ENCODE measurements at regions not wholly inside any gene's neighbourhood (a gene's known extent, or its start where the extent isn't known, plus 50 kb on each side); places are given as distances from the start of the nearest gene placed in this dataset.

GRCh38 chr13:79740991-79741390 is 260.0 kb downstream of the NDFIP2 start:
- no peak for DNase-seq
- H3K4me3 ChIP-seq (ENCODE audit: insufficient read depth, low read depth, low read length) = no peak overlapping the region
- no peaks in the 10 kb centered on the region for H3K36me3 ChIP-seq (replicated peaks; ENCODE audit: control insufficient read depth, insufficient read depth, low read length)
- no peaks in the 10 kb centered on the region for H3K27me3 ChIP-seq (ENCODE audit: control insufficient read depth, insufficient read depth, low read length)

GRCh38 chr13:79736356-79736755 is 255.4 kb downstream of the NDFIP2 start:
- Histone ChIP-seq H3K36me3 (replicated peaks; ENCODE audit: control insufficient read depth, insufficient read depth, low read length) (no peaks in the 10 kb centered on the region), H3K4me3 (ENCODE audit: insufficient read depth, low read depth, low read length) (no peak overlapping the region), H3K27me3 (ENCODE audit: control insufficient read depth, insufficient read depth, low read length) (no peaks in the 10 kb centered on the region)
- DNase-seq = no peak

- Histone ChIP-seq H3K27me3 (ENCODE audit: control insufficient read depth, insufficient read depth, low read length) (no peaks in the 10 kb centered on the region), H3K4me3 (ENCODE audit: insufficient read depth, low read depth, low read length) (no peak overlapping the region), H3K36me3 (replicated peaks; ENCODE audit: control insufficient read depth, insufficient read depth, low read length) (no peaks in the 10 kb centered on the region)
- DNase-seq = no peak
These were observed 254.3 kb downstream of the NDFIP2 start for GRCh38 chr13:79735228-79735627.

DNA sequence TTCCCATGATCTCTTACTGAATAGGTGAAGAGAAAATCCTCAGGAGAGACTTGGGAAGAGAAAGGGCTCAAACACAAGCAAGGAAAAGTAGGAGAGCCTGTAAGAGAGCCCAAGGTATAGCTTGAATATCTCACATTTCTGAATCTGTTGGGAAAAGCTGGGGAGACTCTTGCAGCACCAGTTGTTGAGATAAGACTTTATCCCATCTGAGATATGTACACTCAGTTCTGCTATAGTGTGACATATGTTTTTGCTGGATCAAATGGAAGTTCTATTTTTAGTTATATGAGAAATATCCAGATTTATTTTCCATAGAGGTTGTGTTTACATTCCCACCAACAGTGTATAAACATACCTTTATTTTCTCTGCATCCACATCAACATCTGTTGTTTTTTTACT is 246.1 kb downstream of the NDFIP2 start:
- no peak overlapping the region for H3K4me3 ChIP-seq (ENCODE audit: insufficient read depth, low read depth, low read length)
- no peaks in the 10 kb centered on the region for H3K36me3 ChIP-seq (replicated peaks; ENCODE audit: control insufficient read depth, insufficient read depth, low read length)
- no peaks in the 10 kb centered on the region for H3K27me3 ChIP-seq (ENCODE audit: control insufficient read depth, insufficient read depth, low read length)
- no peak for DNase-seq

- no peak for DNase-seq
- no peak overlapping the region for H3K4me3 ChIP-seq (ENCODE audit: insufficient read depth, low read depth, low read length)
- no peaks in the 10 kb centered on the region for H3K27me3 ChIP-seq (ENCODE audit: control insufficient read depth, insufficient read depth, low read length)
- no peaks in the 10 kb centered on the region for H3K36me3 ChIP-seq (replicated peaks; ENCODE audit: control insufficient read depth, insufficient read depth, low read length)
These were observed 244.9 kb downstream of the NDFIP2 start for GRCh38 chr13:79725841-79726240.

- H3K36me3 ChIP-seq (replicated peaks; ENCODE audit: control insufficient read depth, insufficient read depth, low read length) = no peaks in the 10 kb centered on the region
- no peak for DNase-seq
These were observed 243.6 kb downstream of the NDFIP2 start for GRCh38 chr13:79724348-79725103.

GRCh38 chr13:79723519-79724024 is 242.6 kb downstream of the NDFIP2 start:
- no peak overlapping the region for H3K4me3 ChIP-seq (ENCODE audit: insufficient read depth, low read depth, low read length)
- H3K27me3 ChIP-seq (ENCODE audit: control insufficient read depth, insufficient read depth, low read length) = no peaks in the 10 kb centered on the region
- no peak for DNase-seq
- H3K36me3 ChIP-seq (replicated peaks; ENCODE audit: control insufficient read depth, insufficient read depth, low read length) = no peaks in the 10 kb centered on the region

More at GRCh38 chr13:79724348-79725103, 243.6 kb downstream of the NDFIP2 start:
- Histone ChIP-seq H3K27me3 (ENCODE audit: control insufficient read depth, insufficient read depth, low read length) (no peaks in the 10 kb centered on the region), H3K4me3 (ENCODE audit: insufficient read depth, low read depth, low read length) (no peak overlapping the region)

DNA sequence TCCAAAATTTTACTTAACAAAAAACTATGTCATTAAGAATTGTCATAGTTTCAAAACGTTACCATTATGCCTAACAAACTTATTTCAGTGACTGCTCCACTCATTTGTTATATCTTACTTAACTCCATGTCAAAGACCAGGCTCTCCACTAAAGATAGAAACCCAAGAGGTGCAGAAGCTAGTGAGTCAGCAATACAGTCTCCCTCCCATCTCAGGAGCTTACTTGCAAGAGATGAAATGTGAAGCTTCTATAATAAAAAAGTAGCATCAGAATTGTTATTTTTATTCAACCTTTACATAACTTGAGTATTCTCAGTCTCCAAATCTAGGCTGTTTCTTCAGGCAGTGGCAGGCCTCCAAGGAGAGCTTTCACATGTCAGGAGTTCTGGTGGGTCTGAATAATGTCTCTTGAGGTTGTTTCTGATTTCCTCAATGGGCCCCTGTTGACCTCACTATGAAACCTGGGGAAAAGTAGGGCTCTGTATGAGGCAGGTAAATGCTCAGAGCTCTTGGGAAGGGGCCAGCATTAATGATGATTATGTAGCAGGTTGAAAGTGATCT is 242.0 kb downstream of the NDFIP2 start:
- no peak for DNase-seq
- H3K4me3 ChIP-seq (ENCODE audit: insufficient read depth, low read depth, low read length) = no peak overlapping the region
- no peaks in the 10 kb centered on the region for H3K27me3 ChIP-seq (ENCODE audit: control insufficient read depth, insufficient read depth, low read length)

DNA sequence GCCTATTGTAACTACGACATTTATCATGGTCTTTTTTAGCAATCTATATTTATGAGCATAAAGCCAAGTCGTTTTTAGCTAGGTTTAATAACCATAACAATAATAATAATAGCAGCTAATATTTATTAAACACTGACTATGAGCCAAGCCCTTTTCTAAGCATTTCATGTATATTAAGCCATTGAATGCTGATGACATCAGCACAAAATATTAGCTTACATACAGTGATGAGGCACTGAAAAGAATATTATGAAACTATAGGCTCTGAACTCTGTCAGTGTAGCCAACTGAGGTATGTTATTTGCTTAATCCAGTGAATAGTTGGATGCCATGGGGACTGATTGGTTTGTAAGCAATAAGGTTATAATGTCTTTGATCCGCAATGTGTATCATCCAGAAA is 235.2 kb downstream of the NDFIP2 start:
- no peaks in the 10 kb centered on the region for H3K27me3 ChIP-seq (ENCODE audit: control insufficient read depth, insufficient read depth, low read length)

More for the DNA sequence above, 242.0 kb downstream of the NDFIP2 start:
- H3K36me3 ChIP-seq (replicated peaks; ENCODE audit: control insufficient read depth, insufficient read depth, low read length) = no peaks in the 10 kb centered on the region

DNA sequence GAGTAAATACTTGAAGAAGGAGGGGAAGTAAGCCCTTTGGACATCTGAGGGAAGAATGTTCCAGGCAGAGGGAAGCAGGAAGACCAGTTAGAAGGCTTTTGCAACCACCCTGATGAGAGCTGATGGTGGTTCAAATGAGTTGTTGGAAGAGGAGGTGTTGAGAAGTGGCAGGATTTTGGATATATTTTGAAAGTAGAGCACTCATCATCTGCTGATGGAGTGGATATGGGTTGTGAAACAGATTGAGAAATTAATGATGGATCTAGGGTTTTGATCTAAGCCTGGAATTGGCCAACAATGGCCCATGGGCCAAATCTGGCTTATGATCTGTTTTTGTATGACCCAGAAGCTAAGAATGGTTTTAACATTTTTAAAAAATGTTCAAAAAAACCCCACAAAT is 230.7 kb downstream of the NDFIP2 start:
- Histone ChIP-seq H3K36me3 (replicated peaks; ENCODE audit: control insufficient read depth, insufficient read depth, low read length) (no peaks in the 10 kb centered on the region), H3K27me3 (ENCODE audit: control insufficient read depth, insufficient read depth, low read length) (no peaks in the 10 kb centered on the region), H3K4me3 (ENCODE audit: insufficient read depth, low read depth, low read length) (no peak overlapping the region)
- no peak for DNase-seq

More for the DNA sequence above, 235.2 kb downstream of the NDFIP2 start:
- DNase-seq = no peak
- Histone ChIP-seq H3K4me3 (ENCODE audit: insufficient read depth, low read depth, low read length) (no peak overlapping the region), H3K36me3 (replicated peaks; ENCODE audit: control insufficient read depth, insufficient read depth, low read length) (no peaks in the 10 kb centered on the region)

GRCh38 chr13:79710376-79710775 is 229.4 kb downstream of the NDFIP2 start:
- Histone ChIP-seq H3K27me3 (ENCODE audit: control insufficient read depth, insufficient read depth, low read length) (no peaks in the 10 kb centered on the region), H3K36me3 (replicated peaks; ENCODE audit: control insufficient read depth, insufficient read depth, low read length) (no peaks in the 10 kb centered on the region), H3K4me3 (ENCODE audit: insufficient read depth, low read depth, low read length) (no peak overlapping the region)
- DNase-seq = no peak

- H3K27me3 ChIP-seq (ENCODE audit: control insufficient read depth, insufficient read depth, low read length) = no peaks in the 10 kb centered on the region
- H3K4me3 ChIP-seq (ENCODE audit: insufficient read depth, low read depth, low read length) = no peak overlapping the region
- DNase-seq = no peak
- H3K36me3 ChIP-seq (replicated peaks; ENCODE audit: control insufficient read depth, insufficient read depth, low read length) = no peaks in the 10 kb centered on the region
These were observed 228.5 kb downstream of the NDFIP2 start for GRCh38 chr13:79709471-79709870.

GRCh38 chr13:79703772-79704171 is 222.8 kb downstream of the NDFIP2 start:
- H3K36me3 ChIP-seq (replicated peaks; ENCODE audit: control insufficient read depth, insufficient read depth, low read length) = no peaks in the 10 kb centered on the region
- DNase-seq = no peak
- H3K4me3 ChIP-seq (ENCODE audit: insufficient read depth, low read depth, low read length) = no peak overlapping the region
- H3K27me3 ChIP-seq (ENCODE audit: control insufficient read depth, insufficient read depth, low read length) = no peaks in the 10 kb centered on the region

- DNase-seq = no peak
These were observed 214.8 kb downstream of the NDFIP2 start for GRCh38 chr13:79695754-79696153.

DNA sequence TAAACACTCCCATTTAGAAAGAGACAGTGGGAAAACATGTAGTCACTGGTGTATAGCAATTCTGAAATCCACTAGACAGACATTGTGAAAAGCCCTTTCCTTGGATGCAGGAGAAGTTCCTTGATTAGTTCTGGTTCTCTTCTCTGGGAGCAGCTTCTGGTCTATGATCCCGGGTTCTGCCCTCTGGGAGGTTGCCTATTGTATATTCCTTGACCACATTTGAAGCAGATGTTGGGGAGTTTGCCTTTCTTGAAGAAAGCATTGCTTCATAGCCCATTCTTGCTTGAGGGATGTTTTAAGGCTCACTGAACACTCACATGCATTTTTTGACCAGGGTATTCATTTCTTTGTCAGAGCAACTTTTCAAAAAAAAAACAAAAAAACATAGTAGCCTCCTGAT is 211.9 kb downstream of the NDFIP2 start:
- Histone ChIP-seq H3K4me3 (ENCODE audit: insufficient read depth, low read depth, low read length) (no peak overlapping the region), H3K36me3 (replicated peaks; ENCODE audit: control insufficient read depth, insufficient read depth, low read length) (no peaks in the 10 kb centered on the region), H3K27me3 (ENCODE audit: control insufficient read depth, insufficient read depth, low read length) (no peaks in the 10 kb centered on the region)
- DNase-seq = no peak

More at GRCh38 chr13:79695754-79696153, 214.8 kb downstream of the NDFIP2 start:
- H3K36me3 ChIP-seq (replicated peaks; ENCODE audit: control insufficient read depth, insufficient read depth, low read length) = no peaks in the 10 kb centered on the region
- no peak overlapping the region for H3K4me3 ChIP-seq (ENCODE audit: insufficient read depth, low read depth, low read length)
- H3K27me3 ChIP-seq (ENCODE audit: control insufficient read depth, insufficient read depth, low read length) = no peaks in the 10 kb centered on the region
